CD4-positive, alpha-beta T cell treated with Interleukin-10 for 1 hour (primary cell): ENCODE measurements at regions not wholly inside any gene's neighbourhood (a gene's known extent, or its start where the extent isn't known, plus 50 kb on each side); places are given as distances from the start of the nearest gene placed in this dataset.
"Not testable (repeated sequence)": the region's sequence is repeated elsewhere in the genome, so short reads cannot be mapped to it uniquely, and the experiment has no call there.

ENCODE experiments used
- DNase-seq: peaks from one replicate; pipeline ENCODE4 v3.0.0-alpha.2; 2020

GRCh38 chr18:41690332-41691127 lies 264.5 kb upstream of the PIK3C3 start:
- DNase-seq = no peak

GRCh38 chr18:41687138-41687537 lies 267.9 kb upstream of the PIK3C3 start:
- no peak for DNase-seq

- no peak for DNase-seq
Measured at GRCh38 chr18:41681138-41681880, 273.7 kb upstream of the PIK3C3 start.

GRCh38 chr18:41674506-41674905 lies 280.5 kb upstream of the PIK3C3 start:
- DNase-seq = no peak

GRCh38 chr18:41666231-41666630 lies 288.8 kb upstream of the PIK3C3 start:
- DNase-seq = no peak

GRCh38 chr18:41665210-41665609 lies 289.8 kb upstream of the PIK3C3 start:
- DNase-seq = no peak

- DNase-seq = no peak
Measured at GRCh38 chr18:41660654-41661053, 294.4 kb upstream of the PIK3C3 start.

- DNase-seq = no peak
Measured at GRCh38 chr18:41659438-41660130, 295.4 kb upstream of the PIK3C3 start.

GRCh38 chr18:41657189-41657588 lies 297.8 kb upstream of the PIK3C3 start:
- DNase-seq = no peak

- no peak for DNase-seq
Measured at GRCh38 chr18:41655074-41655473, 300.0 kb upstream of the PIK3C3 start.

- no peak for DNase-seq
Measured at GRCh38 chr18:41647914-41648313, 307.1 kb upstream of the PIK3C3 start.

GRCh38 chr18:41646915-41647620 lies 308.0 kb upstream of the PIK3C3 start:
- no peak for DNase-seq

GRCh38 chr18:41645589-41646360 lies 309.3 kb upstream of the PIK3C3 start:
- DNase-seq = no peak

GRCh38 chr18:41644466-41644865 lies 310.6 kb upstream of the PIK3C3 start:
- no peak for DNase-seq

- no peak for DNase-seq
Measured at GRCh38 chr18:41643427-41643826, 311.6 kb upstream of the PIK3C3 start.

GRCh38 chr18:41642756-41643155 lies 312.3 kb upstream of the PIK3C3 start:
- no peak for DNase-seq

- DNase-seq = no peak
Measured at GRCh38 chr18:41639218-41639617, 315.8 kb upstream of the PIK3C3 start.

- not testable (repeated sequence) for DNase-seq
Measured at GRCh38 chr18:41631723-41632285, 323.2 kb upstream of the PIK3C3 start.

GRCh38 chr18:41630232-41630886 lies 324.7 kb upstream of the PIK3C3 start:
- no peak for DNase-seq

- no peak for DNase-seq
Measured at GRCh38 chr18:41624460-41624859, 330.6 kb upstream of the PIK3C3 start.

- no peak for DNase-seq
Measured at GRCh38 chr18:41621177-41621576, 333.9 kb upstream of the PIK3C3 start.
